ENCODE measurements at regions not wholly inside any gene's neighbourhood (a gene's known extent, or its start where the extent isn't known, plus 50 kb on each side); places are given as distances from the start of the nearest gene placed in this dataset.
"Not testable (repeated sequence)": the region's sequence is repeated elsewhere in the genome, so short reads cannot be mapped to it uniquely, and the experiment has no call there.

DNA sequence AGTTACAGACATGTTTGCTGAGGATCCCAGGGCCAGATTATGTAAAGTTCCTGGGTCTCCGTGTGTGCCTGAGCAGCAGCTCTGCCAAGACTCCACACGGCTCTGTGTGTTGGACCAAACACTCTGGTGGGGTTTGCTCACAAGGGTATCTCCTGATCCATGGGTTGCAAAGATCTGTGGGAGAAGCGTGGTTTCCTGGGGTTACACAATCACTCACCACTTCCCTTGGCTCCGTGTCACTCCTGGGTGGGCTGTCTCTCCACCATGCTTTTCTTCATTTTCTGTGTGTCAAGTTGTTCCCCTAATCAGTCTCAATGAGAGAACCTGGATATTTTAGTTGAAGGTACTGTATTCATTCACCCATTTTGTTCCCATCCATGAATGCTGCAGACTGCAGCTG, 1088.8 kb downstream of the FSCB start:
- DNase-seq (ENCODE audit: low read depth, low spot score): no peak

DNA sequence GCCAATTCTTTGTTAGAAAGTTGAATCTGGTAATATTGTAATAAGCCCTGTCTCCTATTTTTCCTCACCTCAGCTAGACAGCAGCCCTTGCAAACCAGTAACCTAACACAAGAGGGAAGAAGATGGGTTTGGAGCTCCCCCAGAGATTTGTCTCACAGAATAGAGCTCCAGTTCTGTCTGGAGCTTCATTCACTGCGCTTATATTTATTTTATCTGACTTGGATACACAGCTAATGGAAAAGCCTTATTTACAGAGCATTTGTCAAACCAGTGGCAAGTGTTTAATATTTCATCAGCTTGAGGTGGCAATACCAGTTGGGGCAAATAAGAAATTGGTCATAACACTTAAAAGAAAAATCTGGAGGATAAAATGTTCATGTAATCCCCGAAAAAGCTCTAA, 1094.0 kb downstream of the FSCB start:
- no peak for DNase-seq (ENCODE audit: low read depth, low spot score)

DNA sequence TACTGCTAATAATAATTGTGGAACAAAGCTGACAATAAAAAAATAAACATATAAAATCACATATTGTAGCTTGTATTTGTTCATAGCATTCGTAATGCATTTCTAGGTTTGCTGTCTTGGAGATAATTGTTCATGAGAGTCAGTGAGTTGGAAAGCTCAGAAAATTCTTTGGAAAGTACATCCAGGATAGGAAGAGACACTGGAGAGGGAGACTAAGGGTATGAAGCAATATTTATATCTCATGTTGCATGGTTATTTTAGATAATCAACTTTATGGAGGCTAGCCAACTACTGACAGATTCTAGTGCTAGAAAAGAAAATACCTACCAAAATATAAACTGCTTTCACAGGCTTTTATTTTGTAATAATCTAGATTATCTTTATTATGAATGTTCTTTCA, 1095.2 kb downstream of the FSCB start:
- DNase-seq (ENCODE audit: low read depth, low spot score): no peak

DNA sequence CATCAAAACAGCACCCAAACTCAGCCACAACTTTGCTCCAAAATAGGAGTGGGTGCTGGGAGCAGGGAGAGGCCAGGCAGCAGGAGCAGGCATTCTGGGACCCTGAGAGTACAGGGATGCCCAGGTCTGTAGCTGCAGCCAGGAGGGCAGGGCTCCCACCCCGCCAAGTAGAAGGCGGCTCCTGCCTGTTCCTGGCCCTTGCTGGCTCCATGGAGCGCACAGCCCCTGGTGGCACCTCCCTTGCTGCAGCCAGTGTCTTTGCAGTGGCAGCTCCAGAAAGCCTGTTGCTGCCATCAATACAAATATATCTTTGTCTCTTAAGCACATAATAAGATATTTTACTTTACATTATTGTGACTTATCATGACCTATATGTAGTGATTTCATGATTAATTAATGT, 1096.5 kb downstream of the FSCB start:
- no peak for DNase-seq (ENCODE audit: low read depth, low spot score)

DNA sequence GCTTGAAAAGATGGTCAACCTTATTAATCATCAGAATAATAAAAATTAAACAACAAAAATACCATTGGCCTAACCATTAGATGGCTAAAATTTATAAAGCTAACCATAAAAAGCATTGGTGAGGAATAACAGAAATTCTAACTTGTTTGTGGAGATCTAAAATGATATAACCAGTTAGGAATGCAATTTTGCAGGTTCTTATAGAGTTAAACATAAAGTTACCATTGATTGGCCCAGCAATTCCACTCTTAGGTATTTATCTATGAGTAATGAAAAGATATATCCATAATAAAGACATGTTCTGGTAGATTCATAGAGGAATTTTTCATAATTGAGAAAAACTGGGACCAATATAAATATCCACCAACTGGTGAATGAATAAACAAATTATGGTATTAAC, 1098.6 kb downstream of the FSCB start:
- DNase-seq (ENCODE audit: low read depth, low spot score): no peak

- DNase-seq (ENCODE audit: low read depth, low spot score): no peak
Measured at GRCh38 chr14:43407706-43408105, 1099.4 kb downstream of the FSCB start.

DNA sequence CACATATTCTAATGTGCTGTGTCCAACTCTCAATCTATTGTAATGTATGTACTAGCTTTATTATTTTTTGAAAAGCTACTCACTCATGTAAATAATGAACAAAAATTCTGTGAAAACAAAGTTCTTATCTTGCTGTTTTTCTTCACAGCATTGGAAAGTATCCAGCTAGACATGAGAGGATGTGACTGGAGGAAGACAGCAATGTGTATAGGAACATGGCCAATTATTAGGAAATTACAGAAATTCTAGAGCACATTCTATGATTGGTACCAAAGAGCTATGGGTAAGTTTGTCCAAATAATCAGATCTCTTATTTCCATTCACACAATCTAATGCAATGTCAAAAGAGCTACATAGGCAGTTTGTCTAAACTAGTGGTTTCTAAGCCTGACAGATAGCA, 1100.2 kb downstream of the FSCB start:
- DNase-seq (ENCODE audit: low read depth, low spot score): no peak

- DNase-seq (ENCODE audit: low read depth, low spot score): no peak
Measured at GRCh38 chr14:43399289-43399688, 1107.8 kb downstream of the FSCB start.

GRCh38 chr14:43370565-43370896, 1136.6 kb downstream of the FSCB start:
- DNase-seq (ENCODE audit: low read depth, low spot score): not testable (repeated sequence)

- no peak for DNase-seq (ENCODE audit: low read depth, low spot score)
Measured at GRCh38 chr14:43369710-43370564, 1137.1 kb downstream of the FSCB start.

GRCh38 chr14:43362586-43362985, 1144.5 kb downstream of the FSCB start:
- DNase-seq (ENCODE audit: low read depth, low spot score): no peak

- DNase-seq (ENCODE audit: low read depth, low spot score): no peak
Measured at GRCh38 chr14:43361751-43362150, 1145.3 kb downstream of the FSCB start.

- DNase-seq (ENCODE audit: low read depth, low spot score): no peak
Measured at GRCh38 chr14:43360239-43360638, 1146.8 kb downstream of the FSCB start.

DNA sequence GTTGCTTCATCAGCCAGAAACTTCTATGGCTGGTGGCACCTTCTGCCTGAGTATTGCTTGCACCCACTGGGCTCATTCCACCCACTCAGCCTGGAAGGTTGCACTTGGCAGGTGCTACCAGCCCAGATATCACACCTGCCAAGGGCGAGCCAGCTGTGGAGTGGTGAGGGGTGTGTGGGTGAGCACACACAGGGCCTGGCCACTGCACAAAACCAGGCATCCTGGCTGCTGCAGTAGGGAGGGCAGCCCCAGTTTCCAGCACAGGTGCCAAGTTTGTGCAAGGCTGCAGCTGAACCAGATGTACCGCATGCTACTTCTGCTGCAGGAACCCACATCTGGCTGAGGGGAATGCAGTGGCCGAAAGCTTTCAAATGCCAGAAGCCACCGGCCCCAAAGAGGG, 1147.8 kb downstream of the FSCB start:
- no peak for DNase-seq (ENCODE audit: low read depth, low spot score)

GRCh38 chr14:43356979-43357545, 1150.0 kb downstream of the FSCB start:
- DNase-seq (ENCODE audit: low read depth, low spot score): no peak

- no peak for DNase-seq (ENCODE audit: low read depth, low spot score)
Measured at GRCh38 chr14:43356382-43356781, 1150.7 kb downstream of the FSCB start.

GRCh38 chr14:43341921-43342320, 1165.2 kb downstream of the FSCB start:
- no peak for DNase-seq (ENCODE audit: low read depth, low spot score)

GRCh38 chr14:43338713-43339112, 1168.4 kb downstream of the FSCB start:
- no peak for DNase-seq (ENCODE audit: low read depth, low spot score)

DNA sequence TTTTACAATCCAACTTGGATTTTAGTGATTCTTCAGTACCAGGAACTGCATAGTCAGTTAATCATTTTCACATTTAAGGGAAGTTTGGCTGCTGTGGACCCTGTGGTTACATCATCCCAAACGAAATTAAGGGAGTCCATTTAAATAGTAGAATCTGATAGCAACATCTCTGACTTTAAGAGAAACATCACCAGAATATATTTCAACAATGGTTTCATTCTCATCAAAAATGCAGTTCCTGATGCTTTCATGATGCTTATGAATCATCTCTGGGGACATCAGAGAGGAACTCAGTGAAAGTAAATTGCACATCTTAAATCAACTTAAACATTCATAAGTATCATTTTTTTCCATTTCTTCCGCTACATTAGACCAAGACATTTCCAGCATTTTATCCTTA, 1170.7 kb downstream of the FSCB start:
- DNase-seq (ENCODE audit: low read depth, low spot score): no peak

- DNase-seq (ENCODE audit: low read depth, low spot score): not testable (repeated sequence)
Measured at GRCh38 chr14:43326501-43327407, 1180.3 kb downstream of the FSCB start.

GRCh38 chr14:43316427-43316826, 1190.7 kb downstream of the FSCB start:
- no peak for DNase-seq (ENCODE audit: low read depth, low spot score)

GRCh38 chr14:43313719-43314118, 1193.4 kb downstream of the FSCB start:
- no peak for DNase-seq (ENCODE audit: low read depth, low spot score)
